ENCODE measurements at regions not wholly inside any gene's neighbourhood (a gene's known extent, or its start where the extent isn't known, plus 50 kb on each side); places are given as distances from the start of the nearest gene placed in this dataset.

DNA sequence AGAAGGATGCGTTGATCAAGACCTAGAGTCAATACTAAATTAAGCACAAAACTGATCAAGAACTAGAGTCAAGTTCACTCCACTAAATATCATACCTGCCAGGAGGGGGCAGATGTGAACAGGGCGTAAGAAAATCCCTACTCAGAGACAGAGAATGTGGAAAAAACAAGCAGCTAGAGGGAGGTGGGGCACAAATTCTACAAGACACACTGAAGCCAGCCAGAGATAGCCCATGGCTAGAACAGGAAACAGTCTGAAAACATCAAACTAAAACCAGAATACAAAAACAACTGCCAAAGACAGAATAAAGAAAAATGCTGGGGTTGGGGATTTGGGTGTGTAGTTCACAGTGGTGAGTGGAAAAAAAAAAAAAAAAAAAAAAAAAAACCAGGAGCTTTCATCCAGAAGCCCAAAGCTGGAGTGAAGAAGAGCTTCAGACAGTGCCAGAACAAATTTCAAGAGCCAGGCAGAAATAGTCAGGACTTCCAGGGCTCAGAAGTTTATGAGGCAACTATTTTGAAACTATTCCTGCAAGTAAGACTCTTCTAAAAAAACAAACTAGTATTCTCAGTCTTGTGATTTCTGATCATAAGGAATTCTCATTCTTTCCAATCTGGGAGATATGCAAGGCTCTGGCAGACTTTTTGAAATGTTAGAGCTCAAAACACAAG is 118.3 kb downstream of the CCDC71L start:
- H3K36me3 ChIP-seq (ENCODE audit: insufficient read depth in 1 of 2, low read depth in 1 of 2) = no peaks in the 10 kb centered on the region
- no peak overlapping the region for H3K27ac ChIP-seq
- no peaks in the 10 kb centered on the region for H3K27me3 ChIP-seq (ENCODE audit: insufficient read depth in 3 of 3, low read length in 2 of 3)
- intact Hi-C loops (cut with DNase I) = loop anchor here in 1 of 2 donors (2.0 to 5.0 kb wide), 2 partner anchors 115 to 194 kb away; no protein-coding TSS in a partner anchor
- DNase-seq (peak in 1 of 2 donors; percentile 20), ATAC-seq (peak; percentile 57 to 74 (median 59))
- H3K4me1 ChIP-seq = no peaks in the 10 kb centered on the region
- H3K9me3 ChIP-seq = no peaks in the 10 kb centered on the region
- TF ChIP-seq, protein P1, sequence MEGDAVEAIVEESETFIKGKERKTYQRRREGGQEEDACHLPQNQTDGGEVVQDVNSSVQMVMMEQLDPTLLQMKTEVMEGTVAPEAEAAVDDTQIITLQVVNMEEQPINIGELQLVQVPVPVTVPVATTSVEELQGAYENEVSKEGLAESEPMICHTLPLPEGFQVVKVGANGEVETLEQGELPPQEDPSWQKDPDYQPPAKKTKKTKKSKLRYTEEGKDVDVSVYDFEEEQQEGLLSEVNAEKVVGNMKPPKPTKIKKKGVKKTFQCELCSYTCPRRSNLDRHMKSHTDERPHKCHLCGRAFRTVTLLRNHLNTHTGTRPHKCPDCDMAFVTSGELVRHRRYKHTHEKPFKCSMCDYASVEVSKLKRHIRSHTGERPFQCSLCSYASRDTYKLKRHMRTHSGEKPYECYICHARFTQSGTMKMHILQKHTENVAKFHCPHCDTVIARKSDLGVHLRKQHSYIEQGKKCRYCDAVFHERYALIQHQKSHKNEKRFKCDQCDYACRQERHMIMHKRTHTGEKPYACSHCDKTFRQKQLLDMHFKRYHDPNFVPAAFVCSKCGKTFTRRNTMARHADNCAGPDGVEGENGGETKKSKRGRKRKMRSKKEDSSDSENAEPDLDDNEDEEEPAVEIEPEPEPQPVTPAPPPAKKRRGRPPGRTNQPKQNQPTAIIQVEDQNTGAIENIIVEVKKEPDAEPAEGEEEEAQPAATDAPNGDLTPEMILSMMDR (IDR thresholded peaks at IDR 0.05) = peak; percentile 55
- H3K4me3 ChIP-seq = no peak overlapping the region
- 28 to 37% (median 35%) methylated on average over 2 of the region's 2 CpGs for WGBS, 3 donors

DNA sequence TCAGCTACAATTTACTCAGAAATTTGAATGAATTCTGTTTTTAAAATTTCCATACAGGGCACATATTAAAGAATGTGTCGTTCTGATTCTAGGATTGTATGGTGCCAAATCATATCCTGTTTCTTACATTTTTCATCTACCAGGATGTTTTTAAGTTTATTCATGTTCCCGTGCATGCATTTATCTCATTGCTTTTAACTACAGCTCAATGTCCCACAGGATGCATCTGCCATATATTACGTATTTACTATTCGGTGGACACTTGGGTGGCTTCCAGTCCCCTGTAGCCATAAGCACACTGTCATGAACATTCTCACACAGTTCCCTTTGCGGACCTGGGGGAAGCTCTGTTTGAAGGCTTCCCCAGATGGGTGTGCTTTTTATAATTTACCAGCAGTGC is 122.3 kb downstream of the CCDC71L start:
- WGBS, 3 donors = 54 to 69% (median 65%) methylated on average over 5 of the region's 5 CpGs
- ATAC-seq (no peak), DNase-seq (no peak)
- Histone ChIP-seq H3K27me3 (ENCODE audit: insufficient read depth in 3 of 3, low read length in 2 of 3) (no peaks in the 10 kb centered on the region), H3K4me3 (no peak overlapping the region), H3K4me1 (no peaks in the 10 kb centered on the region), H3K27ac (no peak overlapping the region), H3K36me3 (ENCODE audit: insufficient read depth in 1 of 2, low read depth in 1 of 2) (no peaks in the 10 kb centered on the region), H3K9me3 (no peaks in the 10 kb centered on the region)
- intact Hi-C loops (cut with DNase I) = no loop called here
- TF ChIP-seq, protein P1 (IDR thresholded peaks at IDR 0.05) = no peak

DNA sequence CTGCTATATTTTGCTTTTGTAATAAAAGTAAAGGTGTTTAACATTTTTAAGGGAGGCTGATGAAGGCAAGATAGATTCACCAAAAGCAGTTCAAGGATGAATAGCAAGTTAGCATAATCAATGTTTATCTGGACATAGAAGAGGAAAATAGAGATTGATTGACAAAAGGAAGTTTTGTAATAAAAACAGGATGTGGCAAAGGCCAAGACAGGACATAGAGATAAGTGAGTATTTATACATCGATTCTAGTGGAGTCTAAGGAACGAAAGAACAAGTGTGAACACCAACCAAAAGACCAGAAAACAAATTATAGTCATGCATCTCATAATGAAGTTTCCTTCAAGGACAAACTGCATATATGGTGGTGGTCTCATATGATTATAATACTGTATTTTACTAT is 123.8 kb downstream of the CCDC71L start:
- no peaks in the 10 kb centered on the region for H3K9me3 ChIP-seq
- H3K4me3 ChIP-seq = no peak overlapping the region
- H3K4me1 ChIP-seq = no peaks in the 10 kb centered on the region
- intact Hi-C loops (cut with DNase I) = no loop called here
- 59 to 71% (median 61%) methylated on average over 2 of the region's 2 CpGs for WGBS, 3 donors
- DNase-seq (no peak), ATAC-seq (no peak)
- no peaks in the 10 kb centered on the region for H3K36me3 ChIP-seq (ENCODE audit: insufficient read depth in 1 of 2, low read depth in 1 of 2)
- no peaks in the 10 kb centered on the region for H3K27me3 ChIP-seq (ENCODE audit: insufficient read depth in 3 of 3, low read length in 2 of 3)
- TF ChIP-seq, protein P1 (IDR thresholded peaks at IDR 0.05) = no peak
- no peak overlapping the region for H3K27ac ChIP-seq

DNA sequence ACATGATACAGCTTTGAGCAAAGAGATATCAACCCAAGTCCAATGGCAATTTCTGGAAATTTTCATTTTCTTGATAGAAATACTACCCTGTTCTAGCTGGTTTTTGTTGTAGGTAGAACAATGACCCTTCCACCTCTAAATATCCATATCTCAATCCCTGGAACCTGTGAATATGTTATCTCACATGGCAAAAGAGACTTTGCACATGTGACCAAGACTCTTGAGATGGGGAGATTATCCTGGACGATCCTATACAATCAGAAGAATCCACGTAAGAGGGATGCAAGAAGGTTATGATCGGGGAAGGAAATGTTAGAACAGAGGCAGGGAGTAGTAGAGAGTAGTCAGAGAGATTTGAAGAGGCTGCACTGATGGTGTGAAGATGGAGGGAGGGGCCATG is 124.9 kb downstream of the CCDC71L start:
- ATAC-seq = no peak
- no peak for DNase-seq

More for the DNA sequence above, 124.9 kb downstream of the CCDC71L start:
- Histone ChIP-seq H3K27ac (no peak overlapping the region), H3K9me3 (no peaks in the 10 kb centered on the region), H3K27me3 (ENCODE audit: insufficient read depth in 3 of 3, low read length in 2 of 3) (no peaks in the 10 kb centered on the region), H3K4me1 (no peaks in the 10 kb centered on the region), H3K36me3 (ENCODE audit: insufficient read depth in 1 of 2, low read depth in 1 of 2) (no peaks in the 10 kb centered on the region), H3K4me3 (no peak overlapping the region)
- TF ChIP-seq, protein P1 (IDR thresholded peaks at IDR 0.05) = no peak
- intact Hi-C loops (cut with DNase I) = no loop called here
- WGBS, 3 donors = 86 to 92% (median 90%) methylated on average over 3 of the region's 3 CpGs
